GM10266 (cell line): ENCODE measurements at regions not wholly inside any gene's neighbourhood (a gene's known extent, or its start where the extent isn't known, plus 50 kb on each side); places are given as distances from the start of the nearest gene placed in this dataset.
"Not testable (repeated sequence)": the region's sequence is repeated elsewhere in the genome, so short reads cannot be mapped to it uniquely, and the experiment has no call there.

Experiments used
- DNase-seq: peaks from one replicate; pipeline ENCODE4 v3.0.0; 2012; ENCODE audit errors: extremely low spot score
- TF ChIP-seq, protein P1 (sequence below): IDR thresholded peaks from 2 replicates; pipeline ENCODE4 v1.5.1; 2012; ENCODE audit warnings: mild to moderate bottlenecking, low read depth; ENCODE audit not compliant: control insufficient read depth, insufficient read depth; ENCODE audit errors: missing control alignments

DNA sequence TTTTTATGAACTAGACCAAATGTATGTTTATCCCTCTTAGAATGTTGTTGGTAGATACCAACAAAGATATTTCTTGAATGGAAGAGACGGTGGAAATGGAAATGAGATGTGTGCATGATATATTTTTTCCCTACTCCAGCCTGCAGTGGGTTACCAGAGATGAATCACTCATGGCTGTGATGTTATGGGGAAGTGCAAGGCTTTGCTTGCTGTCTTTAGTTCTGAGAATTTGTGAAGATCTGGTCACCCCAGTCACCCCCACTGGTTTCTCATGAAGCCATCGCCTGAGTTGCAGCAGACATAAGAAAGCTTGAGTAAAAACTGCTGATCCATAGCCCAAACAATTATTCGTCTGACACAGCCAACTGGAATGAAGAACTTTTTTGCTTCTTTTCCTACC lies 78.1 kb upstream of the EOMES start:
- TF ChIP-seq, protein P1, sequence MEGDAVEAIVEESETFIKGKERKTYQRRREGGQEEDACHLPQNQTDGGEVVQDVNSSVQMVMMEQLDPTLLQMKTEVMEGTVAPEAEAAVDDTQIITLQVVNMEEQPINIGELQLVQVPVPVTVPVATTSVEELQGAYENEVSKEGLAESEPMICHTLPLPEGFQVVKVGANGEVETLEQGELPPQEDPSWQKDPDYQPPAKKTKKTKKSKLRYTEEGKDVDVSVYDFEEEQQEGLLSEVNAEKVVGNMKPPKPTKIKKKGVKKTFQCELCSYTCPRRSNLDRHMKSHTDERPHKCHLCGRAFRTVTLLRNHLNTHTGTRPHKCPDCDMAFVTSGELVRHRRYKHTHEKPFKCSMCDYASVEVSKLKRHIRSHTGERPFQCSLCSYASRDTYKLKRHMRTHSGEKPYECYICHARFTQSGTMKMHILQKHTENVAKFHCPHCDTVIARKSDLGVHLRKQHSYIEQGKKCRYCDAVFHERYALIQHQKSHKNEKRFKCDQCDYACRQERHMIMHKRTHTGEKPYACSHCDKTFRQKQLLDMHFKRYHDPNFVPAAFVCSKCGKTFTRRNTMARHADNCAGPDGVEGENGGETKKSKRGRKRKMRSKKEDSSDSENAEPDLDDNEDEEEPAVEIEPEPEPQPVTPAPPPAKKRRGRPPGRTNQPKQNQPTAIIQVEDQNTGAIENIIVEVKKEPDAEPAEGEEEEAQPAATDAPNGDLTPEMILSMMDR = no peak
- no peak for DNase-seq

DNA sequence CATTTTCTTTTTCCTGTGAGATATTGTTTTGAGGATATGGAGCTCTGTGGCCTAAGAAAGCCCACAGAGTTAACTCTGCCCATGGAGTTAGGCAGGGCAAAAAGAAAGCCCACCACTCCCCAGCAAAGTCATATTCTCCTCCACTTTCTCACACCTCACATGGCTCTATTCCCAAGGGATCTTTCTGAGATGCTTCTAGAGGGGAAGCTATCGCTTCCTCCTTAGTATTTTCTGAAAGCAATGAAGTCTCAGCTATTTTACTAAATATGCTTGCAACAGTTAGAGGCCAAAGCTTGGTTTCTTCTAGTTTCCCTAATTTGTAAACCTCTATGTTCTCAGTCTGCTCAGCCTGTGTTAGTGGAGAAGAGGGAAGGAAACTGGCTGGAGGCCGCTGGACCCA lies 80.3 kb upstream of the EOMES start:
- no peak for DNase-seq
- TF ChIP-seq, protein P1 = no peak

DNA sequence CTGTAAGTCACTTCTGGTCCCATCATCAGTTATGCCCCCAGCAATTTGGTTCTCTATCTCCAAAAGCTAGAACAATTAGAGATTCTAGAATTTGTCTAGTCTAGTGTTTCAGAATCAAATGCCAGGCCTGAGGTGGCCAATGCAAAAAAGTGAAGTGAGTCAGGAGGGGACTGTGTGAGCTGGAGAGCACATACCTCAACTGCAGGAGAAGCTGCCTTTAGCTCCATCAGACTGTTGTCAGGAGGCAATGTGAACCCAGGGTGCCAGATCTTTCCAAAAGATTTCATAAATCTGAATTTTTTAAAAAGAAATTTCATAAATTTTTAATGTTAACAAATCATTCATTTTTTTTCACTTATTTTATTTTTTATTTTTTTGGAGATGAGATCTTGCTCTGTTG lies 80.7 kb upstream of the EOMES start:
- TF ChIP-seq, protein P1 = no peak
- DNase-seq = no peak

DNA sequence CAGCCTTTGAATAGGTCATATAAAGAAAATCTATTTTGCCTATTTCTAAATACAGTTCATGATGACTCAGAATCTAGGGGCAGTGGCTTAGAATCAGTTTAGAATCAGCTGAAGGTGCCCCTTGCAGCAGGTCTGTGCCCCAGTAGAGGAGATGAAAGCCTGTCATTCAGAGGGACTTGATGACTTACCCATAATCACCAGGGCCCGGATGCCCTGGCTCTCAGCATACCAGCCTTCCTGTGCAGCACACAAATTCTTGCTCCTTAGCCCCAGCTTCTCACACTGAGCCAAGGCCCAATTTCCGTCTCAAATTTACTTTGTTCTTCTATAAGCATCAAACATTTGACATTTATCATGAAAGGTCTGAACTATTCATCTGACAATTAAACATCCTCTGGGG lies 83.2 kb upstream of the EOMES start:
- TF ChIP-seq, protein P1 = no peak
- DNase-seq = no peak

DNA sequence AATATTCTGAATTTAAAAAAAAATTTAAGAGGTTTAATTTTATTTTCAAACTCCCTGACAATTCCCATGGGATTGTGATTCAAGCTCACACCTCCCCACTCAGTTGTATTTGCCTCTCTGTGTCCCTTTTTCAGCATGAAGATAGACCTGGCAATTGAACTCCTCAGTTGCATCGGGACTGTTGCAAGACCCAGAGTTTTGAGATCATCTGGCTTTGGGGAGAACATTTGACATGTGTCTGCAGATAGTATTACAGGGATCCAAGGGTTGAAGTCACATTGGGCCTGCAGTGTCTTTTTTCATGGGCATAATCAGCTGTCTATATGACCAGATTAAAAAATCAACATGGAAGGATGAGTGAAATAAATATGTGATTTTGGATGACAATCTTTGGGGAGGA lies 91.1 kb upstream of the EOMES start:
- DNase-seq = no peak
- TF ChIP-seq, protein P1 = no peak

DNA sequence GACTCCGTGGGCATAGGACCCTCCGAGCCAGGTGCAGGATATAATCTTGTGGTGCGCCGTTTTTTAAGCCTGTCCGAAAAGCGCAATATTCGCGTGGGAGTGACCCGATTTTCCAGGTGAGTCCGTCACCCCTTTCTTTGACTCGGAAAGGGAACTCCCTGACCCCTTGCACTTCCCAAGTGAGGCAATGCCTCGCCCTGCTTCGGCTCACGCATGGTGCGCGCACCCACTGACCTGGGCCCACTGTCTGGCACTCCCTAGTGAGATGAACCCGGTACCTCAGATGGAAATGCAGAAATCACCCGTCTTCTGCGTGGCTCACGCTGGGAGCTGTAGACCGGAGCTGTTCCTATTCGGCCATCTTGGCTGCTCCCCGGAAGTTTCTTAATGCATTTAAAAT lies 99.5 kb upstream of the EOMES start:
- not testable (repeated sequence) for DNase-seq

DNA sequence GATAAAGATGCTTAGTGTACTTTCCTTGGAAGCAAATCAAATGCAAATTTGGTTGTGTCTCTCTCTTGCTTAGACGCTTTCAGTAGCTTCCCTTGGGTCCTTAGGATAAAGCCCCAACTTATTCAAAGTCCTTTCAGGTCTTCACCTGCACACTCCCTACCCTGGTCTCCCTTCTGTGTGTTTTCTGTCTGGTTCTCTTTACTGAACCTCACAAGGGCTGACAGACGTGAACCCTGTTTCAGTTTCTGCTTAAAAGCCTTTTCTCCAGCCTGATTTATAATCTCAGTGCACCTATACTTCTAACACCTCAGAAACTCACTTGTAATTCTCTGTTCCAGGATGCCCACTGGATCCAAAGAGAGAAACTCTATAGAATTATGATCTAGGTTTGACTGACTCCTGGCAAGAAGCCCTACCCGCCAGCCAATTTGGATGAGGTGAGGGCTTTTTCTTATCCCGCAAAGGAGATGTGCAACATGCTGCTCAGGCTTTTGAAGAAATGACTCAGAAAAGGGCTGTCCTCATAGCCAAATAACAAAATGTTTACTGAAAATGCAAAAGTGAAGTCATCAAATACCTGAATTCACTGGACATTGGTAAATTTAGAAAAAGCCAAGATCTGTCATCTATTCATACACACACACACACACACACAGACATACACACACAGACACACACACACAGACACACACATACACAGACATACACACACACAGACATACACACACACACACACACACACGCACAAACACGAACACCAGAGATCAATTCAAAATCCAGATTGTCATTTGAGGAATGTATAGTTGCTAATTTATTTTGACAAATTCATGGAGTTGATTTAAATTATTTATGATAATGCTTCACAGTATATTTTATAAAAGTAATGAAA lies 102.4 kb upstream of the EOMES start:
- TF ChIP-seq, protein P1 = no peak
- DNase-seq = no peak

DNA sequence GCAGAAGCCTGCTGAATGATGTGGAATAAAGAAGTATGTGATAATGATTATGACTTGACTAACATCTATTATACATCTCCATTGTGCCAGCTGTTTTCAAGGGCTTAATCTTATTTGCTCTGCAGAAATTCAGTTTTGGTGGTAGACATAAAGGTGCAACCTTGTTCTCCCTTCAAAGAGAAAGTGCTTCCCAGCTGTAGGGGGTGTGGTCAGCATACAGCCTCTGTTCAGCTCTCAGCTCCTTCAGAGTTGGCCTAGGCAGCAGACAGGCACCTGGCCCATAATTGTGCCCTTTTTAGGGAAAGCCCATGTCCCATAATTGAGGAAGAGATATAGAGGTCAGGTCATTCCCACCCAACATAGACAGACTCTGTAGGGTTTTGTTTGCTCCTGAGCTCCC lies 104.3 kb upstream of the EOMES start:
- DNase-seq = no peak
- TF ChIP-seq, protein P1 = no peak
